WTC11 (cell line): ENCODE measurements at regions not wholly inside any gene's neighbourhood (a gene's known extent, or its start where the extent isn't known, plus 50 kb on each side); places are given as distances from the start of the nearest gene placed in this dataset.

ENCODE experiments used
- AFF4 ChIP-seq: sonication (generic); formaldehyde crosslinking; IDR thresholded peaks from 2 replicates; pipeline ENCODE4 v1.8.1; 2023; ENCODE audit warnings: mild to moderate bottlenecking, missing genetic modification reagents, borderline replicate concordance
- ATF3 ChIP-seq: sonication (generic); formaldehyde crosslinking; conservative IDR thresholded peaks from 2 replicates; pipeline ENCODE4 v1.8.1; 2022; ENCODE audit warnings: mild to moderate bottlenecking, missing genetic modification reagents
- CREB1 ChIP-seq: sonication (generic); formaldehyde crosslinking; IDR thresholded peaks from 2 replicates; pipeline ENCODE4 v1.8.0; 2023; ENCODE audit warnings: mild to moderate bottlenecking, missing genetic modification reagents
- CTCF ChIP-seq: fragments of 200-600 bp; IDR thresholded peaks from 2 replicates; pipeline ENCODE4 v1.8.0; 2022; ENCODE audit warnings: antibody characterized with exemption
- FOXP4 ChIP-seq: sonication (generic); formaldehyde crosslinking; IDR thresholded peaks from 2 replicates; pipeline ENCODE4 v1.8.0; 2022; ENCODE audit warnings: mild to moderate bottlenecking, missing genetic modification reagents
- MAX ChIP-seq: sonication (generic); formaldehyde crosslinking; IDR thresholded peaks from 2 replicates; pipeline ENCODE4 v1.8.0; 2022; ENCODE audit warnings: mild to moderate bottlenecking, missing genetic modification reagents
- NFYB ChIP-seq: sonication (generic); formaldehyde crosslinking; conservative IDR thresholded peaks from 2 replicates; pipeline ENCODE4 v1.8.0; 2022; ENCODE audit warnings: low read depth, missing genetic modification reagents
- NR2C2 ChIP-seq: sonication (generic); formaldehyde crosslinking; IDR thresholded peaks from 2 replicates; pipeline ENCODE4 v1.8.0; 2022; ENCODE audit warnings: mild to moderate bottlenecking, missing genetic modification reagents
- SOX15 ChIP-seq: fragments of 250-450 bp; sonication (Bioruptor Pico); IDR thresholded peaks from 2 replicates; pipeline ENCODE4 v1.9.0; 2021; ENCODE audit warnings: mild to moderate bottlenecking
- SP1 ChIP-seq: sonication (generic); formaldehyde crosslinking; conservative IDR thresholded peaks from 2 replicates; pipeline ENCODE4 v1.8.1; 2022; ENCODE audit warnings: missing genetic modification reagents
- TEAD4 ChIP-seq: sonication (generic); formaldehyde crosslinking; IDR thresholded peaks from 2 replicates; pipeline ENCODE4 v1.8.0; 2022; ENCODE audit warnings: mild to moderate bottlenecking, missing genetic modification reagents
- USF2 ChIP-seq: sonication (generic); formaldehyde crosslinking; IDR thresholded peaks from 2 replicates; pipeline ENCODE4 v1.8.1; 2023; ENCODE audit warnings: mild to moderate bottlenecking, missing genetic modification reagents, moderate library complexity
- ZNF416 ChIP-seq: fragments of 250-450 bp; sonication (Bioruptor Pico); IDR thresholded peaks from 2 replicates; pipeline ENCODE4 v1.9.0; 2021; ENCODE audit warnings: mild to moderate bottlenecking, inconsistent platforms
- ZNF423 ChIP-seq: fragments of 250-450 bp; sonication (Bioruptor Pico); IDR thresholded peaks from 2 replicates; pipeline ENCODE4 v2.1.2; 2022; ENCODE audit warnings: mild to moderate bottlenecking, moderate library complexity

- TF ChIP-seq CTCF (no peak), ATF3 (CRISPR knock-in tag) (no peak), ZNF423 (CRISPR knock-in tag) (no peak), CREB1 (CRISPR knock-in tag) (no peak), TEAD4 (CRISPR knock-in tag) (no peak), ZNF416 (CRISPR knock-in tag) (no peak), AFF4 (CRISPR knock-in tag) (no peak), FOXP4 (no peak), USF2 (no peak), MAX (CRISPR knock-in tag) (no peak), SP1 (no peak), SOX15 (CRISPR knock-in tag) (no peak), NR2C2 (CRISPR knock-in tag) (no peak), NFYB (CRISPR knock-in tag) (no peak)
These were observed 108.9 kb upstream of the ZBTB40 start for GRCh38 chr1:22342734-22343191.
